ENCODE measurements at regions not wholly inside any gene's neighbourhood (a gene's known extent, or its start where the extent isn't known, plus 50 kb on each side); places are given as distances from the start of the nearest gene placed in this dataset.

- Histone ChIP-seq H3K27ac (ENCODE audit: insufficient read depth in 1 of 2, low read depth in 1 of 2, low read length in 2 of 2, poor library complexity in 1 of 2, severe bottlenecking in 2 of 2) (no peak overlapping the region), H3K4me3 (ENCODE audit: control insufficient read depth in 1 of 7, extremely low read depth in 1 of 7, insufficient read depth in 4 of 7, low read depth in 2 of 7, low read length in 6 of 7) (no peak overlapping the region), H3K4me1 (ENCODE audit: control extremely low read depth in 1 of 4, control insufficient read depth in 4 of 4, insufficient read depth in 4 of 4, low read length in 3 of 4) (no peaks in the 10 kb centered on the region), H3K36me3 (ENCODE audit: control insufficient read depth in 4 of 4, insufficient read depth in 4 of 4, low read length in 3 of 4) (no peaks in the 10 kb centered on the region), H3K27me3 (replicated peaks in 2 of 5; ENCODE audit: control insufficient read depth in 4 of 5, insufficient read depth in 5 of 5, low read length in 4 of 5) (no peaks in the 10 kb centered on the region), H3K9me3 (ENCODE audit: control extremely low read depth in 1 of 5, control insufficient read depth in 4 of 5, insufficient read depth in 2 of 5, low read depth in 1 of 5, low read length in 4 of 5) (no peaks in the 10 kb centered on the region)
- DNase-seq, result no peak
- ChIA-PET POLR2A (no interaction called here), CTCF (no interaction called here)
- 58% methylated on average over 2 of the region's 2 CpGs for WGBS (ENCODE audit: insufficient coverage)
These were observed 397.7 kb downstream of the UQCRFS1 start for GRCh38 chr19:28815257-28815656.

GRCh38 chr19:28794301-28794700 is 418.6 kb downstream of the UQCRFS1 start:
- Histone ChIP-seq H3K27ac (ENCODE audit: insufficient read depth in 1 of 2, low read depth in 1 of 2, low read length in 2 of 2, poor library complexity in 1 of 2, severe bottlenecking in 2 of 2) (no peak overlapping the region), H3K4me3 (ENCODE audit: control insufficient read depth in 1 of 7, extremely low read depth in 1 of 7, insufficient read depth in 4 of 7, low read depth in 2 of 7, low read length in 6 of 7) (peak overlapping the region in 5 of 7 experiments; percentile 34 to 57 (median 50)), H3K36me3 (ENCODE audit: control insufficient read depth in 4 of 4, insufficient read depth in 4 of 4, low read length in 3 of 4) (no peaks in the 10 kb centered on the region), H3K27me3 (replicated peaks in 2 of 5; ENCODE audit: control insufficient read depth in 4 of 5, insufficient read depth in 5 of 5, low read length in 4 of 5) (peaks cover 9 to 35% (median 17%) of the 10 kb centered on the region in 5 experiments), H3K9me3 (ENCODE audit: control extremely low read depth in 1 of 5, control insufficient read depth in 4 of 5, insufficient read depth in 2 of 5, low read depth in 1 of 5, low read length in 4 of 5) (peaks cover 0 to 11% (median 3%) of the 10 kb centered on the region in 5 experiments), H3K4me1 (ENCODE audit: control extremely low read depth in 1 of 4, control insufficient read depth in 4 of 4, insufficient read depth in 4 of 4, low read length in 3 of 4) (peaks cover 0 to 11% (median 8%) of the 10 kb centered on the region in 4 experiments)
- peak in 2 of 3 donors; percentile 28 to 31 for DNase-seq
- ChIA-PET CTCF (no interaction called here), POLR2A (no interaction called here)
- WGBS (ENCODE audit: insufficient coverage), result no CpG with 5 or more reads among the region's 3 CpGs

- CTCF ChIA-PET, result no interaction called here
These were observed 419.4 kb downstream of the UQCRFS1 start for GRCh38 chr19:28793391-28794168.

GRCh38 chr19:28785971-28786370 is 427.0 kb downstream of the UQCRFS1 start:
- CTCF ChIA-PET, result no interaction called here
- H3K9me3 ChIP-seq (ENCODE audit: control extremely low read depth in 1 of 5, control insufficient read depth in 4 of 5, insufficient read depth in 2 of 5, low read depth in 1 of 5, low read length in 4 of 5), result peaks cover 2 to 24% (median 8%) of the 10 kb centered on the region in 5 experiments
- no peak for DNase-seq
- no peaks in the 10 kb centered on the region for H3K36me3 ChIP-seq (ENCODE audit: control insufficient read depth in 4 of 4, insufficient read depth in 4 of 4, low read length in 3 of 4)
- WGBS (ENCODE audit: insufficient coverage), result 67% methylated on average over 1 of the region's 3 CpGs
- H3K4me1 ChIP-seq (ENCODE audit: control extremely low read depth in 1 of 4, control insufficient read depth in 4 of 4, insufficient read depth in 4 of 4, low read length in 3 of 4), result no peaks in the 10 kb centered on the region
- peaks cover 0 to 2% (median 0%) of the 10 kb centered on the region in 5 experiments for H3K27me3 ChIP-seq (replicated peaks in 2 of 5; ENCODE audit: control insufficient read depth in 4 of 5, insufficient read depth in 5 of 5, low read length in 4 of 5)
- POLR2A ChIA-PET, result no interaction called here
- no peak overlapping the region for H3K4me3 ChIP-seq (ENCODE audit: control insufficient read depth in 1 of 7, extremely low read depth in 1 of 7, insufficient read depth in 4 of 7, low read depth in 2 of 7, low read length in 6 of 7)
- H3K27ac ChIP-seq (ENCODE audit: insufficient read depth in 1 of 2, low read depth in 1 of 2, low read length in 2 of 2, poor library complexity in 1 of 2, severe bottlenecking in 2 of 2), result no peak overlapping the region

More at GRCh38 chr19:28793391-28794168, 419.4 kb downstream of the UQCRFS1 start:
- 6% methylated on average over 80 of the region's 97 CpGs for WGBS (ENCODE audit: insufficient coverage)
- Histone ChIP-seq H3K4me3 (ENCODE audit: control insufficient read depth in 1 of 7, extremely low read depth in 1 of 7, insufficient read depth in 4 of 7, low read depth in 2 of 7, low read length in 6 of 7) (peak overlapping the region in 5 of 7 experiments; percentile 34 to 57 (median 50)), H3K36me3 (ENCODE audit: control insufficient read depth in 4 of 4, insufficient read depth in 4 of 4, low read length in 3 of 4) (no peaks in the 10 kb centered on the region), H3K9me3 (ENCODE audit: control extremely low read depth in 1 of 5, control insufficient read depth in 4 of 5, insufficient read depth in 2 of 5, low read depth in 1 of 5, low read length in 4 of 5) (peaks cover 0 to 11% (median 3%) of the 10 kb centered on the region in 5 experiments), H3K4me1 (ENCODE audit: control extremely low read depth in 1 of 4, control insufficient read depth in 4 of 4, insufficient read depth in 4 of 4, low read length in 3 of 4) (peaks cover 0 to 11% (median 8%) of the 10 kb centered on the region in 4 experiments), H3K27ac (ENCODE audit: insufficient read depth in 1 of 2, low read depth in 1 of 2, low read length in 2 of 2, poor library complexity in 1 of 2, severe bottlenecking in 2 of 2) (no peak overlapping the region), H3K27me3 (replicated peaks in 2 of 5; ENCODE audit: control insufficient read depth in 4 of 5, insufficient read depth in 5 of 5, low read length in 4 of 5) (peaks cover 9 to 35% (median 17%) of the 10 kb centered on the region in 5 experiments)
- POLR2A ChIA-PET, result no interaction called here
- DNase-seq, result peak in 1 of 3 donors; percentile 0

GRCh38 chr19:28764066-28764465 is 448.9 kb downstream of the UQCRFS1 start:
- POLR2A ChIA-PET, result no interaction called here
- Histone ChIP-seq H3K4me1 (ENCODE audit: control extremely low read depth in 1 of 4, control insufficient read depth in 4 of 4, insufficient read depth in 4 of 4, low read length in 3 of 4) (no peaks in the 10 kb centered on the region), H3K27me3 (replicated peaks in 2 of 5; ENCODE audit: control insufficient read depth in 4 of 5, insufficient read depth in 5 of 5, low read length in 4 of 5) (no peaks in the 10 kb centered on the region), H3K4me3 (ENCODE audit: control insufficient read depth in 1 of 7, extremely low read depth in 1 of 7, insufficient read depth in 4 of 7, low read depth in 2 of 7, low read length in 6 of 7) (no peak overlapping the region), H3K27ac (ENCODE audit: insufficient read depth in 1 of 2, low read depth in 1 of 2, low read length in 2 of 2, poor library complexity in 1 of 2, severe bottlenecking in 2 of 2) (no peak overlapping the region), H3K9me3 (ENCODE audit: control extremely low read depth in 1 of 5, control insufficient read depth in 4 of 5, insufficient read depth in 2 of 5, low read depth in 1 of 5, low read length in 4 of 5) (peaks cover 0 to 14% (median 2%) of the 10 kb centered on the region in 5 experiments), H3K36me3 (ENCODE audit: control insufficient read depth in 4 of 4, insufficient read depth in 4 of 4, low read length in 3 of 4) (no peaks in the 10 kb centered on the region)
- CTCF ChIA-PET, result no interaction called here
- no peak for DNase-seq

- WGBS (ENCODE audit: insufficient coverage), result 100% methylated on average over 2 of the region's 2 CpGs
- no peak for DNase-seq
- H3K4me1 ChIP-seq (ENCODE audit: control extremely low read depth in 1 of 4, control insufficient read depth in 4 of 4, insufficient read depth in 4 of 4, low read length in 3 of 4), result no peaks in the 10 kb centered on the region
- ChIA-PET CTCF (no interaction called here), POLR2A (no interaction called here)
- no peak overlapping the region for H3K27ac ChIP-seq (ENCODE audit: insufficient read depth in 1 of 2, low read depth in 1 of 2, low read length in 2 of 2, poor library complexity in 1 of 2, severe bottlenecking in 2 of 2)
- H3K9me3 ChIP-seq (ENCODE audit: control extremely low read depth in 1 of 5, control insufficient read depth in 4 of 5, insufficient read depth in 2 of 5, low read depth in 1 of 5, low read length in 4 of 5), result no peaks in the 10 kb centered on the region
- no peak overlapping the region for H3K4me3 ChIP-seq (ENCODE audit: control insufficient read depth in 1 of 7, extremely low read depth in 1 of 7, insufficient read depth in 4 of 7, low read depth in 2 of 7, low read length in 6 of 7)
- no peaks in the 10 kb centered on the region for H3K36me3 ChIP-seq (ENCODE audit: control insufficient read depth in 4 of 4, insufficient read depth in 4 of 4, low read length in 3 of 4)
- peaks cover 0 to 5% (median 4%) of the 10 kb centered on the region in 5 experiments for H3K27me3 ChIP-seq (replicated peaks in 2 of 5; ENCODE audit: control insufficient read depth in 4 of 5, insufficient read depth in 5 of 5, low read length in 4 of 5)
These were observed 466.5 kb downstream of the UQCRFS1 start for GRCh38 chr19:28746478-28746877.

GRCh38 chr19:28744943-28745342 is 468.0 kb downstream of the UQCRFS1 start:
- CTCF ChIA-PET, result no interaction called here

More at GRCh38 chr19:28744943-28745342, 468.0 kb downstream of the UQCRFS1 start:
- 85% methylated on average over 6 of the region's 6 CpGs for WGBS (ENCODE audit: insufficient coverage)
- Histone ChIP-seq H3K9me3 (ENCODE audit: control extremely low read depth in 1 of 5, control insufficient read depth in 4 of 5, insufficient read depth in 2 of 5, low read depth in 1 of 5, low read length in 4 of 5) (no peaks in the 10 kb centered on the region), H3K27me3 (replicated peaks in 2 of 5; ENCODE audit: control insufficient read depth in 4 of 5, insufficient read depth in 5 of 5, low read length in 4 of 5) (peaks cover 0 to 5% (median 4%) of the 10 kb centered on the region in 5 experiments), H3K36me3 (ENCODE audit: control insufficient read depth in 4 of 4, insufficient read depth in 4 of 4, low read length in 3 of 4) (no peaks in the 10 kb centered on the region), H3K27ac (ENCODE audit: insufficient read depth in 1 of 2, low read depth in 1 of 2, low read length in 2 of 2, poor library complexity in 1 of 2, severe bottlenecking in 2 of 2) (no peak overlapping the region), H3K4me3 (ENCODE audit: control insufficient read depth in 1 of 7, extremely low read depth in 1 of 7, insufficient read depth in 4 of 7, low read depth in 2 of 7, low read length in 6 of 7) (no peak overlapping the region), H3K4me1 (ENCODE audit: control extremely low read depth in 1 of 4, control insufficient read depth in 4 of 4, insufficient read depth in 4 of 4, low read length in 3 of 4) (no peaks in the 10 kb centered on the region)
- POLR2A ChIA-PET, result no interaction called here
- DNase-seq, result no peak

Measured in common myeloid progenitor, CD34-positive (primary cell).